GM23248 (cell line): ENCODE measurements at regions not wholly inside any gene's neighbourhood (a gene's known extent, or its start where the extent isn't known, plus 50 kb on each side); places are given as distances from the start of the nearest gene placed in this dataset.

ENCODE experiments used
- EZH2 ChIP-seq: fragments of 200-600 bp; sonication (generic); IDR thresholded peaks from 2 replicates; pipeline ENCODE4 v1.6.1; 2018; ENCODE audit warnings: antibody characterized with exemption, mild to moderate bottlenecking; ENCODE audit not compliant: insufficient read depth, poor library complexity, severe bottlenecking
- EZH2phosphoT487 ChIP-seq: fragments of 200-600 bp; sonication (generic); IDR thresholded peaks from 2 replicates; pipeline ENCODE4 v1.6.1; 2018; ENCODE audit warnings: antibody characterized with exemption, moderate library complexity, mild to moderate bottlenecking, low read depth; ENCODE audit not compliant: insufficient read depth

- no peak for TF ChIP-seq EZH2
- no peak for TF ChIP-seq EZH2phosphoT487
These were observed 242.5 kb upstream of the PRSS58 start for GRCh38 chr7:142500366-142500765.
